ENCODE measurements at regions not wholly inside any gene's neighbourhood (a gene's known extent, or its start where the extent isn't known, plus 50 kb on each side); places are given as distances from the start of the nearest gene placed in this dataset.

GRCh38 chr20:47907031-47907675 is 121.9 kb upstream of the SULF2 start:
- TF ChIP-seq TAF1 (IDR thresholded peaks at IDR 0.05; ENCODE audit: low read depth) (no peak), CREB1 (IDR thresholded peaks at IDR 0.05; ENCODE audit: low read depth) (no peak), EGR1 (IDR thresholded peaks at IDR 0.05) (no peak), MAX (IDR thresholded peaks at IDR 0.05) (no peak), USF1 (IDR thresholded peaks at IDR 0.05) (no peak)
- TF ChIP-seq, protein P1, sequence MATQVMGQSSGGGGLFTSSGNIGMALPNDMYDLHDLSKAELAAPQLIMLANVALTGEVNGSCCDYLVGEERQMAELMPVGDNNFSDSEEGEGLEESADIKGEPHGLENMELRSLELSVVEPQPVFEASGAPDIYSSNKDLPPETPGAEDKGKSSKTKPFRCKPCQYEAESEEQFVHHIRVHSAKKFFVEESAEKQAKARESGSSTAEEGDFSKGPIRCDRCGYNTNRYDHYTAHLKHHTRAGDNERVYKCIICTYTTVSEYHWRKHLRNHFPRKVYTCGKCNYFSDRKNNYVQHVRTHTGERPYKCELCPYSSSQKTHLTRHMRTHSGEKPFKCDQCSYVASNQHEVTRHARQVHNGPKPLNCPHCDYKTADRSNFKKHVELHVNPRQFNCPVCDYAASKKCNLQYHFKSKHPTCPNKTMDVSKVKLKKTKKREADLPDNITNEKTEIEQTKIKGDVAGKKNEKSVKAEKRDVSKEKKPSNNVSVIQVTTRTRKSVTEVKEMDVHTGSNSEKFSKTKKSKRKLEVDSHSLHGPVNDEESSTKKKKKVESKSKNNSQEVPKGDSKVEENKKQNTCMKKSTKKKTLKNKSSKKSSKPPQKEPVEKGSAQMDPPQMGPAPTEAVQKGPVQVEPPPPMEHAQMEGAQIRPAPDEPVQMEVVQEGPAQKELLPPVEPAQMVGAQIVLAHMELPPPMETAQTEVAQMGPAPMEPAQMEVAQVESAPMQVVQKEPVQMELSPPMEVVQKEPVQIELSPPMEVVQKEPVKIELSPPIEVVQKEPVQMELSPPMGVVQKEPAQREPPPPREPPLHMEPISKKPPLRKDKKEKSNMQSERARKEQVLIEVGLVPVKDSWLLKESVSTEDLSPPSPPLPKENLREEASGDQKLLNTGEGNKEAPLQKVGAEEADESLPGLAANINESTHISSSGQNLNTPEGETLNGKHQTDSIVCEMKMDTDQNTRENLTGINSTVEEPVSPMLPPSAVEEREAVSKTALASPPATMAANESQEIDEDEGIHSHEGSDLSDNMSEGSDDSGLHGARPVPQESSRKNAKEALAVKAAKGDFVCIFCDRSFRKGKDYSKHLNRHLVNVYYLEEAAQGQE (IDR thresholded peaks at IDR 0.05; ENCODE audit: low read depth): no peak

DNA sequence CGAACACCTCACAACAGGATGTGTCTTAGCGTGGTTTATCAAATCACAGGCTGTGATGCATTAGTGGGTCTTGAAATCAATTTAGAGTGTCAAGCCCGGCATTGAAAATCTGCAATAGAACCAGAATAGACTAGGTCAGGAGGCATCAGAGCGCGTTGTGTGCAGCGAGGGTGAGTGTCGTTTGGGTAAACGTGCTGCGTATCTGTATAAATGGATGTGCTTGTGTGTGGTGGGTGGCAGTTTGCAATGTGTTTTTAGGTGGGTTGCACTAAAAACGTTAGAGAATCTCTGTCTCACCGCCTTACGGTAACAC is 121.0 kb upstream of the SULF2 start:
- no peak for TF ChIP-seq TEAD4 (IDR thresholded peaks at IDR 0.05)
- TF ChIP-seq CREB1 (IDR thresholded peaks at IDR 0.05; ENCODE audit: low read depth): no peak
- TF ChIP-seq FOXM1 (IDR thresholded peaks at IDR 0.05; ENCODE audit: borderline replicate concordance, low read depth): no peak
- TF ChIP-seq RAD21 (IDR thresholded peaks at IDR 0.05; ENCODE audit: low read depth): no peak
- TF ChIP-seq MAX (IDR thresholded peaks at IDR 0.05): no peak
- TF ChIP-seq TAF1 (IDR thresholded peaks at IDR 0.05; ENCODE audit: low read depth): no peak
- no peak for TF ChIP-seq CEBPB (IDR thresholded peaks at IDR 0.05)
- no peak for TF ChIP-seq YY1 (IDR thresholded peaks at IDR 0.05; ENCODE audit: low read depth)
- TF ChIP-seq EP300 (IDR thresholded peaks at IDR 0.05; ENCODE audit: borderline replicate concordance): no peak
- TF ChIP-seq, protein P1 (IDR thresholded peaks at IDR 0.05; ENCODE audit: low read depth): no peak
- TF ChIP-seq EGR1 (IDR thresholded peaks at IDR 0.05): no peak
- TF ChIP-seq ZBTB7A (IDR thresholded peaks at IDR 0.05; ENCODE audit: low read depth): no peak
- no peak for TF ChIP-seq TCF12 (IDR thresholded peaks at IDR 0.05; ENCODE audit: low read depth)
- TF ChIP-seq NFIC (IDR thresholded peaks at IDR 0.05): no peak
- TF ChIP-seq USF1 (IDR thresholded peaks at IDR 0.05): no peak

DNA sequence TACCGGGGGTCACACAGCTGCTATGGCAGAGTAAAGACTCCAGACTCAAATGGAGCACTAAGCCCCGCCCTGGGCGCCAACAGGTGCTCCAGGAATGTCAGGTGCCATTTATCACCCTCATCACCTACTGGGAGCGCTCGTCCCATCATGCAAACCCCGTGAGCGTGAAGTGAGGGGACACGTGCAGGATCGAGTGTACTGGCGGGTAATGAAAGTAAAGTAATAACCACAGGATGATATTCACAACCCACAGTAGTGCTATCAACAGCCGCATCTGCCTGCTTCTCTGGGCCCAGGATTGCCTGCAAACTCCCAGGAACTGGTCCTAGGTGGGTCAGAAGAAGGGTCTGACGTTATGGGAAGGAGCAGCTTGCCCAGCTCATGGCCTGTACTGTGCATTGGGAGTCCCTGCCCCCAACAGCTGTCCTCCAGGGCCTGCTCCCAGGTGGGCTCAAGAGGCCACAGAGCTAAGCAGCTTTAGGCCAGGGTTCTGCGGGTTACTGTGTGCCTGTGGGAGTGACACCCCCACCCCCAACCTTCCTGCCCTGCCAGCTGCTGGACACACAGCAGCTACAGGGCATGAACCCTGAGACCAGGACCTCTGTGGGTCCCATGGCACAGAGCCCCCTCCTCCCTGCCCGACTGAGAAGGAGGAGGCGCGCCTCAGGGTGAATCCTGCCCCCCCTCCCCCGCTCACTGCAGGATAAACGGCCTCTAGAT is 120.5 kb upstream of the SULF2 start:
- TF ChIP-seq RAD21 (IDR thresholded peaks at IDR 0.05; ENCODE audit: low read depth): no peak
- TF ChIP-seq USF1 (IDR thresholded peaks at IDR 0.05): no peak
- no peak for TF ChIP-seq EGR1 (IDR thresholded peaks at IDR 0.05)
- no peak for TF ChIP-seq ZBTB7A (IDR thresholded peaks at IDR 0.05; ENCODE audit: low read depth)
- TF ChIP-seq NFIC (IDR thresholded peaks at IDR 0.05): no peak
- TF ChIP-seq EP300 (IDR thresholded peaks at IDR 0.05; ENCODE audit: borderline replicate concordance): no peak
- no peak for TF ChIP-seq TCF12 (IDR thresholded peaks at IDR 0.05; ENCODE audit: low read depth)
- TF ChIP-seq MAX (IDR thresholded peaks at IDR 0.05): no peak
- TF ChIP-seq CEBPB (IDR thresholded peaks at IDR 0.05): no peak
- no peak for TF ChIP-seq TEAD4 (IDR thresholded peaks at IDR 0.05)
- TF ChIP-seq TAF1 (IDR thresholded peaks at IDR 0.05; ENCODE audit: low read depth): no peak
- TF ChIP-seq, protein P1 (IDR thresholded peaks at IDR 0.05; ENCODE audit: low read depth): no peak
- no peak for TF ChIP-seq FOXM1 (IDR thresholded peaks at IDR 0.05; ENCODE audit: borderline replicate concordance, low read depth)
- no peak for TF ChIP-seq CREB1 (IDR thresholded peaks at IDR 0.05; ENCODE audit: low read depth)
- no peak for TF ChIP-seq YY1 (IDR thresholded peaks at IDR 0.05; ENCODE audit: low read depth)

Measured in Ishikawa (cell line).